Stimulated activated naive B cell treated with anti-CD40 and anti-IgM and Interleukin-4, amounts not matched to agents 10 μg/mL and 1 μg/mL and 100 μg/mL, for 72 hours (primary cell): ENCODE measurements at regions not wholly inside any gene's neighbourhood (a gene's known extent, or its start where the extent isn't known, plus 50 kb on each side); places are given as distances from the start of the nearest gene placed in this dataset.

Source experiments
- ATAC-seq, 2 donors: fragments of 150-1000 bp; cut with Tn5 transposase; replicated peaks; 2 replicates each; pipeline ENCODE4 v1.10.0; 2021; ENCODE audit warnings: moderate library complexity in 1 of 2
- DNase-seq: peaks from one replicate; pipeline ENCODE4 v3.0.0; 2021
- H3K27ac Mint-ChIP-seq: one replicate; pipeline ENCODE4 v1.8.0; 2022; ENCODE audit warnings: mild to moderate bottlenecking, mixed read lengths
- H3K27me3 Mint-ChIP-seq, 2 donors: one replicate each; pipeline ENCODE4 v1.8.0; 2022; ENCODE audit warnings: mixed read lengths in 2 of 2
- H3K36me3 Mint-ChIP-seq, 2 donors: one replicate each; pipeline ENCODE4 v1.8.0; 2022; ENCODE audit warnings: mixed read lengths in 2 of 2, mild to moderate bottlenecking in 1 of 2
- H3K4me1 Mint-ChIP-seq, 2 donors: one replicate each; pipeline ENCODE4 v1.8.0; 2022; ENCODE audit warnings: mixed read lengths in 2 of 2, mild to moderate bottlenecking in 1 of 2
- H3K4me3 Mint-ChIP-seq, 2 donors: one replicate each; pipeline ENCODE4 v1.8.0; 2022; ENCODE audit warnings: mild to moderate bottlenecking in 2 of 2, mixed read lengths in 2 of 2, moderate library complexity in 1 of 2
- H3K9me3 Mint-ChIP-seq, 2 donors: one replicate each; pipeline ENCODE4 v1.8.0; 2022; ENCODE audit warnings: mixed read lengths in 2 of 2, mild to moderate bottlenecking in 1 of 2

DNA sequence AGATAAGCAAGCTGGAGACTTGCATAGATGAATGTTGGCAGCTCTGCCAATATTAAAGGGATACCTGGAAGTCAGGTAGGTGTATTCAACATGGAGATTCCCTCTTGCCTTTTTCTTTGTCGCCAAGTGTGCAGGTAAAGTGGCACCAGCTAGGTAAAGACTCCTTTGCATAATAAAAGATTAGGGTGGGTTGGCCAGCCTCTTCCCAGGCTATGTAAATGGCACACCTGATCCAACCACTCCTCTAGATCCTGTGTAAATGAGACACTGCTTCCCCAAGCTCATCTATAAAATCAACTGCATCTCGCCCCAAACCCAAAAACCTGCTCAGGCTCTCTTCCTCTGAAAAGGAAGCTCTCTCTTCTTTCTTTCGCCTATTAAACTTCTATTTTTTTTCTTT is 100.8 kb upstream of the DSCAM start:
- H3K27ac Mint-ChIP-seq, result no peak overlapping the region

DNA sequence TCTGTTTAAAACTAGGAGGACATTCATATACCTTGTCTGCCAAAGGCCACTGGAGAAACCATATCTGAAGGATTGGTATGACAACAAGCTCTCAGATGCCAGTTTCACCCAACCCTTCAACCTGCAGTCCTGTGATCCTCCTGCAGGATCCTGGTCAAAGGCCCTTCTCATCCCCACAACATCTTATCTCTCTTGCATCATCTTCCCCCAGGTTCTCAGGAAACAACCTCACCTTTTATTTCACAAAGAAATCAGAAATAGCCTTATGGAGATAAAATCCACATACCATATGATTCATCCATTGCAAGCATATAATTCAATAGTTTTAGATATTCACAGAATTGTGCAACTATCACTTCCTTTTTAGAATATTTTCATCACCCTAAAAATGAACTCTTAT is 104.0 kb upstream of the DSCAM start:
- Mint-ChIP-seq H3K9me3 (peaks cover 3 to 5% of the 10 kb centered on the region in 2 donors), H3K27me3 (peaks cover 0 to 4% of the 10 kb centered on the region in 2 donors), H3K36me3 (no peaks in the 10 kb centered on the region), H3K4me3 (no peak overlapping the region), H3K27ac (no peak overlapping the region), H3K4me1 (no peaks in the 10 kb centered on the region)
- DNase-seq (no peak), ATAC-seq (no peak)

More for the DNA sequence above, 100.8 kb upstream of the DSCAM start:
- no peaks in the 10 kb centered on the region for H3K36me3 Mint-ChIP-seq
- no peak for DNase-seq
- H3K27me3 Mint-ChIP-seq, result no peaks in the 10 kb centered on the region
- no peak for ATAC-seq
- no peaks in the 10 kb centered on the region for H3K4me1 Mint-ChIP-seq
- H3K4me3 Mint-ChIP-seq, result no peak overlapping the region
- peaks cover 9 to 11% of the 10 kb centered on the region in 2 donors for H3K9me3 Mint-ChIP-seq

- Mint-ChIP-seq H3K27me3 (peaks cover 0 to 8% of the 10 kb centered on the region in 2 donors), H3K27ac (no peak overlapping the region), H3K4me1 (no peaks in the 10 kb centered on the region), H3K4me3 (no peak overlapping the region), H3K9me3 (peaks cover 0 to 5% of the 10 kb centered on the region in 2 donors), H3K36me3 (no peaks in the 10 kb centered on the region)
- ATAC-seq (no peak), DNase-seq (no peak)
Observed at GRCh38 chr21:40952551-40953323, 105.8 kb upstream of the DSCAM start.

DNA sequence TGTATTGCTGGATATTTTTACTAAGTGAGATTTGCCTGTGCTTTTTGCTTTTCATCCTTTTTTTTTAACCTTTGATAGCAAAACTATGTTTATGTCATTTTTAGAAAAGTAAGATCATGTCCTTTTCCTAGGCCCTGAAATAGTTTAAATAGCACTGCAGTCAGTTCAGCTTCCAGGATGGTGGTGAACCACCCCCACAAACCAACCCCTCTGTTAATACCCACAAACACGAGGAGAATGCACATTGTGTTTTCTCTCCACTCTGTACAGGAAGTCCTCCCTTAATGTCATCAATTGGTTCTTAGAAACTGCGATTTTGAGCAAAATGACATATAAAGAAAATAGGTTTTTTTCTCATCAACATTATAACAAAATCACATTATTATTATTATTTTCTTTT is 117.7 kb upstream of the DSCAM start:
- DNase-seq, result no peak
- H3K9me3 Mint-ChIP-seq, result peaks cover 0 to 6% of the 10 kb centered on the region in 2 donors
- H3K27me3 Mint-ChIP-seq, result peaks cover 4 to 5% of the 10 kb centered on the region in 2 donors
- H3K4me3 Mint-ChIP-seq, result no peak overlapping the region
- no peak overlapping the region for H3K27ac Mint-ChIP-seq
- no peaks in the 10 kb centered on the region for H3K36me3 Mint-ChIP-seq
- ATAC-seq, result no peak
- H3K4me1 Mint-ChIP-seq, result no peaks in the 10 kb centered on the region

DNA sequence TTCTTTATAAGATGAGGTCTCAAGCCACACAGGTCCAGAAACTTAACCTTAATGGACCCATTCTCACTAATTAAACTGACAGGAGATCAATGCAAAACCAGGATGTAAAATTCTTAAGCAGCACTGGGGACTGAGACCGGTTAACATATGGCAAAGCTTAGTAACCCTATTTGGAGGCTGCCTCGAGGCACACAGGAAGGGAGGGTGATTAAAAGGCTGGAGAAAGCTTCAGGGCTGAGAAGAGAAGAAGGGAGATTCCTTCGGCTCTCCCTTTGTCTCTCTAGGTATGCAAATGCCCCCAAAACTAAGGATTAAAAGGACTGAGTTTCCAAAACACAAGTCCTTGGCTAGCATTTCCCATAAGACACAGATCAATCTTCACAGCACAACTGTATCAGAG is 120.8 kb upstream of the DSCAM start:
- Mint-ChIP-seq H3K27ac (no peak overlapping the region), H3K4me1 (no peaks in the 10 kb centered on the region), H3K36me3 (no peaks in the 10 kb centered on the region), H3K9me3 (peaks cover 0 to 2% of the 10 kb centered on the region in 2 donors), H3K4me3 (no peak overlapping the region), H3K27me3 (peaks cover 5 to 6% of the 10 kb centered on the region in 2 donors)
- ATAC-seq, result no peak
- DNase-seq, result no peak

DNA sequence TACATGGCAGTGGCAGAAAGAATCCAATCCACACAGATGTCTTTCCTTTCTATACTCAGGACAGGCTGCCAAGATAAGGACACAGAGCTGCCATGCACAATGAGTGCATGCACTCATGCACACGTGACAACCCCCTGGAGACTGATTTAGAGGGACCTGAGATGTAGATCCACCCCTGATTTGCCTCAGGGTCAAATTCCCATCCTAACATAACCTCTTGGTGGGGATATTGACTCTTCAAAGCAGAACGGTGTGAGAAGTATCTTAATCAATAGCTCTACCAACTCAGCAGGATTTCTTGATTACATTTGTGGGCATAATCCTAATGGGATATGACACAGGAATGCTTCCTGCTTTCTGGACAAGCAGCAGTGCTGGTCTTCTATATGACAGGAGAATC is 125.2 kb upstream of the DSCAM start:
- Mint-ChIP-seq H3K36me3 (no peaks in the 10 kb centered on the region), H3K9me3 (peaks cover 0 to 13% of the 10 kb centered on the region in 2 donors), H3K27ac (no peak overlapping the region), H3K27me3 (peaks cover 5 to 6% of the 10 kb centered on the region in 2 donors), H3K4me3 (no peak overlapping the region), H3K4me1 (peaks cover 6 to 7% of the 10 kb centered on the region in 2 donors)
- DNase-seq (no peak), ATAC-seq (no peak)

DNA sequence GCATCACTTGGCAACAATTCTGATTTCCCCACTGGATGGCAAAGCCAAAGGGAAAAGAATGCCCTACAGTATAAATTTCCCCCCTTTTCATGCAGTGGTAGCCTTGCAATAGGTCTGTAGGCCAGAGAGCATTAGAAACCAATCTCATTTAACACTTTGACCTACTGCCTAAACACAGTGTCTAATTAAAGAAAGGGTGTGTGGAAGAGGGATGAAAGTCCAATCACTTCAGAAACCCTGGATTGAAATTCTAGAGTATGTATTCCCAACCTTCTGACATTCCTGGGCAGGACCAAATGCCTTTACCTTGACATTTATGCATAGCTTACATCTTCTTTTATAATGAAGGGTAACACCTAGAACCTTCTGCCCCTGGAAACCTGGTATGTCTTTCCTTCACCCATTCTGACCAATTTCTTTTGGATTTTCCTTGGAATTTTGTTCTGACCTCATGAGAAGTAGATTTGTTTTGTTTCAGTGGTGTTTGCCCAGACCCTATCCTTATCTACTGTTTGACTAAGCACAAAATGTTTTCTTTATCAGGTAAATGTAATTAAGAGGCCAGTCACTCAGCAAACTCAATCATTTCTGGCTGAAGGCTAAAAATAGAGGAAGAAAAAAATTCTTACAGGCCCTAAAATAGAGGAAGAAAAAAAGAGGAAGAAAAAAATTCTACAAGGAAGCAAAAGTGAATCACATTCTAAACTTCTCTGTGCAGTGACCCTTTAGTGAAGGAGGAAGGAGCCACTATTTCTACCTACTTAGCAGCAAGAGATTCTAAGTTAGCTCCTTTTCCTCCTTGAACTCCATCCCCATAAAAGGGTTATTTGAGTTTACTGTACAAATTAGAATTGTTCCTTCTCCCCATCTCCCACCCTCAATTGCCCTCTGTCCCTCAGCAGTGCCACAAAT is 129.5 kb upstream of the DSCAM start:
- H3K4me3 Mint-ChIP-seq, result no peak overlapping the region
- ATAC-seq, result no peak

DNA sequence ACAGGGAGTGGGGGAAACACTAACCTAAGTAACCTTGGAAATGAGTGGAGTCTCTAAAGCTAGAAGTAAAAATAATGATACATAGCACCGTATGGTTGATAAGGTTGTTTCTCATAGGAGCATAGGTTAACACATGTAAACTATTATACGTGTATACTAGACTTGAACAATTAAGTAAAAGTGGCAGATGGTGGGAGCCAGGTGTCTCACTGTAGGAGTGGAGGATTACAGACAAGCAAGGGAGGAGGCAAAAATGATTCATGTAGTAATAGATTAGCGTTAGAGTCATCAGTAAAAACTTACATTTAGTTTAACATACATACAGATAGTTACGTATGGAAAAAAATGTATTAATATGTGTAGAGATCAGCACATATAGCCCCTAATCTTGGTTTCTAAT is 138.4 kb upstream of the DSCAM start:
- Mint-ChIP-seq H3K27me3 (no peaks in the 10 kb centered on the region), H3K9me3 (peaks cover 10 to 13% of the 10 kb centered on the region in 2 donors), H3K4me1 (no peaks in the 10 kb centered on the region), H3K4me3 (no peak overlapping the region), H3K27ac (no peak overlapping the region), H3K36me3 (no peaks in the 10 kb centered on the region)
- ATAC-seq, result no peak
- DNase-seq, result no peak

More for the DNA sequence above, 129.5 kb upstream of the DSCAM start:
- Mint-ChIP-seq H3K36me3 (no peaks in the 10 kb centered on the region), H3K9me3 (peaks cover 8 to 24% of the 10 kb centered on the region in 2 donors), H3K27ac (no peak overlapping the region), H3K4me1 (peaks cover 8% of the 10 kb centered on the region in 2 donors), H3K27me3 (peaks cover 0 to 6% of the 10 kb centered on the region in 2 donors)
- DNase-seq, result no peak

DNA sequence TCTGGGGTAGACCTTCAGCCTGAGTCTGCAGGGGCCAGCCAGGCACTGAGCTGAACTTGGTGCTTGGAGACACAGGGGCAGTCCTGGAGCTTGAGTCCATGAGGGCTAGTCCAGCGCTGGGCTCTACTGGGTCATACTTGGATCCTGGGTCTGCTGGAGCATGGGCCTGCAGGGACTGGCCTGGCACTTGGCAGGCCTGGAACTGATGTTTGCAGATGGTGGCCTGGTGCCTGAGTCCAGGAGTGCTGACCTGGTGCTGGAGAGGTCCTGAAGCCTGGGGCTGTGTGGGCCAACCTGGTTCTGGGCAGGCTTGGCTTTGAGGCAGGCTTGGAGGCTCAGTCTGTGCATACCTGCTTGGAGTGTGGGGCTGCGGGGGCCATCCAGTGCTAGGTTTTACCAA is 143.4 kb upstream of the DSCAM start:
- Mint-ChIP-seq H3K4me3 (no peak overlapping the region), H3K9me3 (peaks cover 0 to 4% of the 10 kb centered on the region in 2 donors)

GRCh38 chr21:40997831-40998230 is 150.9 kb upstream of the DSCAM start:
- peaks cover 5 to 11% of the 10 kb centered on the region in 2 donors for H3K9me3 Mint-ChIP-seq
- H3K27me3 Mint-ChIP-seq, result no peaks in the 10 kb centered on the region
- peaks cover 3 to 4% of the 10 kb centered on the region in 2 donors for H3K36me3 Mint-ChIP-seq
- DNase-seq, result no peak
- no peak overlapping the region for H3K4me3 Mint-ChIP-seq
- no peaks in the 10 kb centered on the region for H3K4me1 Mint-ChIP-seq
- H3K27ac Mint-ChIP-seq, result no peak overlapping the region
- ATAC-seq, result no peak

More for the DNA sequence above, 143.4 kb upstream of the DSCAM start:
- Mint-ChIP-seq H3K36me3 (no peaks in the 10 kb centered on the region), H3K27ac (no peak overlapping the region), H3K27me3 (no peaks in the 10 kb centered on the region), H3K4me1 (no peaks in the 10 kb centered on the region)
- DNase-seq (no peak), ATAC-seq (peak in 1 of 2 donors; percentile 12)

DNA sequence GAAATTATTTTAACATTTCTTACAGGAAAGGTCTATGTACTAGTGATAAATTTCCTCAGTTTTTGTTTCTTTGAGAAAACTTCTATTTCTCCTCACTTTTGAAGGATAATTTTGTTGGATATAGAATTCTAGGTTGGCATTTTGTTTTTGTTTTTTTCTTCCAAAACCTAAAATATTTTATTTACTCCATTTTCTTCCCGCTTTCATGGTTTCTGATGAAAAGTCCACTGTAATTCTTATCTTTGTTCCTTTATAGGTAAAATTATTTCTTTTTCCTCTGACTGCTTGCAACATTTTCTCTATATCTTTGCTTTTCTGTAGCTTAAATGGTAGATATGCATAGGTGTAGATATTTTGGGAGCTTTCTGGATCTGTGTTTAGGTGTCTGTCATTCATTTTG is 153.9 kb upstream of the DSCAM start:
- Mint-ChIP-seq H3K27me3 (peaks cover 6 to 9% of the 10 kb centered on the region in 2 donors), H3K27ac (no peak overlapping the region), H3K4me3 (no peak overlapping the region), H3K9me3 (peaks cover 5 to 13% of the 10 kb centered on the region in 2 donors), H3K4me1 (no peaks in the 10 kb centered on the region), H3K36me3 (peaks cover 3 to 4% of the 10 kb centered on the region in 2 donors)
- no peak for DNase-seq
- ATAC-seq, result no peak

- Mint-ChIP-seq H3K4me3 (no peak overlapping the region), H3K9me3 (peaks cover 0 to 5% of the 10 kb centered on the region in 2 donors), H3K4me1 (no peaks in the 10 kb centered on the region), H3K27ac (no peak overlapping the region), H3K27me3 (peaks cover 9 to 12% of the 10 kb centered on the region in 2 donors), H3K36me3 (no peaks in the 10 kb centered on the region)
- DNase-seq, result no peak
- no peak for ATAC-seq
Observed at GRCh38 chr21:41006636-41007035, 159.7 kb upstream of the DSCAM start.

GRCh38 chr21:41008351-41008750 is 159.6 kb upstream of the BACE2 start:
- Mint-ChIP-seq H3K9me3 (peaks cover 0 to 4% of the 10 kb centered on the region in 2 donors), H3K4me1 (no peaks in the 10 kb centered on the region), H3K27ac (no peak overlapping the region), H3K36me3 (no peaks in the 10 kb centered on the region), H3K27me3 (peaks cover 9 to 12% of the 10 kb centered on the region in 2 donors), H3K4me3 (no peak overlapping the region)
- DNase-seq, result no peak
- ATAC-seq, result no peak

GRCh38 chr21:41008974-41009373 is 159.0 kb upstream of the BACE2 start:
- Mint-ChIP-seq H3K9me3 (peaks cover 0 to 4% of the 10 kb centered on the region in 2 donors), H3K27ac (no peak overlapping the region), H3K4me1 (no peaks in the 10 kb centered on the region), H3K27me3 (peaks cover 9 to 12% of the 10 kb centered on the region in 2 donors), H3K36me3 (no peaks in the 10 kb centered on the region), H3K4me3 (no peak overlapping the region)
- DNase-seq, result no peak
- no peak for ATAC-seq
